ENCODE measurements at regions not wholly inside any gene's neighbourhood (a gene's known extent, or its start where the extent isn't known, plus 50 kb on each side); places are given as distances from the start of the nearest gene placed in this dataset.

- DNase-seq (ENCODE audit: low spot score) = no peak
Observed at GRCh38 chr5:14986413-14986812, 114.8 kb upstream of the ANKH start.

- no peak for DNase-seq (ENCODE audit: low spot score)
Observed at GRCh38 chr5:14983666-14984441, 112.3 kb upstream of the ANKH start.

- DNase-seq (ENCODE audit: low spot score) = no peak
Observed at GRCh38 chr5:14980698-14981097, 109.1 kb upstream of the ANKH start.

- DNase-seq (ENCODE audit: low spot score) = no peak
Observed at GRCh38 chr5:14977058-14977685, 105.6 kb upstream of the ANKH start.

- DNase-seq (ENCODE audit: low spot score) = no peak
Observed at GRCh38 chr5:14976486-14976885, 104.9 kb upstream of the ANKH start.

- no peak for DNase-seq (ENCODE audit: low spot score)
Observed at GRCh38 chr5:14971873-14972272, 100.3 kb upstream of the ANKH start.

- DNase-seq (ENCODE audit: low spot score) = no peak
Observed at GRCh38 chr5:14968796-14969195, 97.2 kb upstream of the ANKH start.

- no peak for DNase-seq (ENCODE audit: low spot score)
Observed at GRCh38 chr5:14967166-14967565, 95.6 kb upstream of the ANKH start.

- DNase-seq (ENCODE audit: low spot score) = no peak
Observed at GRCh38 chr5:14965815-14966214, 94.2 kb upstream of the ANKH start.

- no peak for DNase-seq (ENCODE audit: low spot score)
Observed at GRCh38 chr5:14962604-14963003, 91.0 kb upstream of the ANKH start.

GRCh38 chr5:14960120-14960462, 88.5 kb upstream of the ANKH start:
- no peak for DNase-seq (ENCODE audit: low spot score)

- no peak for DNase-seq (ENCODE audit: low spot score)
Observed at GRCh38 chr5:14959399-14960119, 88.0 kb upstream of the ANKH start.

GRCh38 chr5:14958188-14958587, 86.6 kb upstream of the ANKH start:
- no peak for DNase-seq (ENCODE audit: low spot score)

- no peak for DNase-seq (ENCODE audit: low spot score)
Observed at GRCh38 chr5:14956423-14957046, 85.0 kb upstream of the ANKH start.

GRCh38 chr5:14954616-14955343, 83.2 kb upstream of the ANKH start:
- no peak for DNase-seq (ENCODE audit: low spot score)

- no peak for DNase-seq (ENCODE audit: low spot score)
Observed at GRCh38 chr5:14954216-14954615, 82.6 kb upstream of the ANKH start.

- DNase-seq (ENCODE audit: low spot score) = no peak
Observed at GRCh38 chr5:14953075-14953607, 81.6 kb upstream of the ANKH start.

- DNase-seq (ENCODE audit: low spot score) = no peak
Observed at GRCh38 chr5:14948383-14948782, 76.8 kb upstream of the ANKH start.

- DNase-seq (ENCODE audit: low spot score) = no peak
Observed at GRCh38 chr5:14946815-14947620, 75.4 kb upstream of the ANKH start.

- DNase-seq (ENCODE audit: low spot score) = no peak
Observed at GRCh38 chr5:14945450-14945849, 73.9 kb upstream of the ANKH start.

- DNase-seq (ENCODE audit: low spot score) = no peak
Observed at GRCh38 chr5:14944996-14945395, 73.4 kb upstream of the ANKH start.

Data from mucosa of gallbladder (tissue), 1 donor.